GM12878 (cell line): ENCODE measurements at regions not wholly inside any gene's neighbourhood (a gene's known extent, or its start where the extent isn't known, plus 50 kb on each side); places are given as distances from the start of the nearest gene placed in this dataset.

Experiments
- ATAC-seq: fragments of 200-7000 bp; cut with Tn5 transposase; 3 replicates; pipeline ENCODE4 v1.9.1; 2020; ENCODE audit warnings: mild to moderate bottlenecking, moderate library complexity
- BruUV-seq: library from RNA; stranded (reverse); fragments of 400-500 nt; replicated peaks from 2 replicates; lab custom pipeline; 2021; lab: Mats Ljungman, UMichigan
- CTCF ChIA-PET: fragments of 300-600 bp; sonication (Branson Sonifier 250); formaldehyde crosslinking; extraction: SDS; loops from one replicate; lab custom pipeline; 2021; ENCODE audit warnings: inconsistent platforms; lab: Yijun Ruan, JAX
- POLR2A ChIA-PET: fragments of 350-600 bp; formaldehyde crosslinking; extraction: SDS; loops from one replicate; lab custom pipeline; 2021; ENCODE audit warnings: inconsistent platforms; lab: Charles Lee
- RAD21 ChIA-PET: fragments of 300-600 bp; sonication (Branson Sonifier 250); formaldehyde crosslinking; loops from one replicate; lab custom pipeline; 2023; ENCODE audit warnings: antibody characterized with exemption; ENCODE audit not compliant: unreplicated experiment; lab: Charles Lee
- SMC1A ChIA-PET: fragments of 300-600 bp; sonication (Branson Sonifier 250); formaldehyde crosslinking; loops from one replicate; lab custom pipeline; 2023; ENCODE audit not compliant: unreplicated experiment, uncharacterized antibody; lab: Charles Lee
- DNase-seq: peaks from one replicate; pipeline ENCODE4 v3.0.0-alpha.2; 2011; ENCODE audit warnings: low read depth, low spot score
- FAIRE-seq: peaks from 3 replicates; lab custom pipeline; 2011; peaks lifted over from hg19 to GRCh38; lab: Jason Lieb, UNC
- H2AFZ ChIP-seq: 2 replicates; pipeline ENCODE4 v1.6.0; 2011; ENCODE audit warnings: low read depth, low read length, control low read depth; ENCODE audit not compliant: control insufficient read depth
- H3K27ac ChIP-seq: 2 replicates; pipeline ENCODE4 v1.5.1; 2011; ENCODE audit warnings: control low read depth; ENCODE audit not compliant: control insufficient read depth, insufficient read depth
- H3K27me3 ChIP-seq, 2 experiments: replicated peaks in 1 of 2; 2 replicates each; pipeline versions ENCODE4 v1.6.0 to v1.6.1; 2011; ENCODE audit warnings: low read length in 1 of 2; ENCODE audit not compliant: control insufficient read depth in 2 of 2, insufficient read depth in 2 of 2
- H3K36me3 ChIP-seq, 2 experiments: 2 replicates each; pipeline ENCODE4 v1.5.1; 2011; ENCODE audit warnings: low read length in 1 of 2; ENCODE audit not compliant: control insufficient read depth in 2 of 2, insufficient read depth in 2 of 2
- H3K4me1 ChIP-seq: 2 replicates; pipeline ENCODE4 v1.6.1; 2011; ENCODE audit warnings: mild to moderate bottlenecking, low read length, moderate library complexity, mixed read lengths; ENCODE audit not compliant: control insufficient read depth, insufficient read depth
- H3K4me2 ChIP-seq: 2 replicates; pipeline ENCODE4 v1.6.0; 2011; ENCODE audit warnings: control low read depth; ENCODE audit not compliant: control insufficient read depth, insufficient read depth
- H3K4me3 ChIP-seq: fragments of 200-600 bp; sonication (generic); 2 replicates; pipeline ENCODE4 v1.5.1; 2016
- H3K79me2 ChIP-seq: 2 replicates; pipeline ENCODE4 v1.6.0; 2011; ENCODE audit warnings: low read length; ENCODE audit not compliant: control insufficient read depth, insufficient read depth
- H3K9ac ChIP-seq: 2 replicates; pipeline ENCODE4 v1.8.0; 2011; ENCODE audit warnings: low read length, control low read depth, mixed read lengths; ENCODE audit not compliant: control insufficient read depth, insufficient read depth
- H3K9me3 ChIP-seq: replicated peaks from 3 replicates; pipeline ENCODE4 v1.5.1; 2011; ENCODE audit warnings: mild to moderate bottlenecking, low read length; ENCODE audit not compliant: control insufficient read depth, insufficient read depth
- H4K20me1 ChIP-seq: 2 replicates; pipeline ENCODE4 v1.6.0; 2011; ENCODE audit not compliant: control insufficient read depth, insufficient read depth
- MEF2A ChIP-seq: IDR thresholded peaks from 2 replicates; pipeline ENCODE4 v1.6.1; 2011; ENCODE audit warnings: low read depth, mild to moderate bottlenecking, low read length, moderate library complexity; ENCODE audit not compliant: insufficient read depth
- MYB ChIP-seq: fragments of 150-350 bp; IDR thresholded peaks from 2 replicates; pipeline ENCODE4 v1.6.1; 2014; ENCODE audit warnings: mild to moderate bottlenecking, low read depth, low read length, borderline replicate concordance
- NFXL1 ChIP-seq: fragments of 450-650 bp; IDR thresholded peaks from 2 replicates; pipeline ENCODE4 v1.6.1; 2017; ENCODE audit warnings: antibody characterized with exemption, mild to moderate bottlenecking, borderline replicate concordance
- RAD21 ChIP-seq: IDR thresholded peaks from 2 replicates; pipeline ENCODE4 v1.6.1; 2011; ENCODE audit warnings: mild to moderate bottlenecking, low read depth, low read length, moderate library complexity; ENCODE audit not compliant: insufficient read depth
- RCOR1 ChIP-seq: conservative IDR thresholded peaks from 2 replicates; pipeline ENCODE4 v1.6.1; 2012; ENCODE audit warnings: low read depth, low read length, improper control_type of control experiment
- RELA ChIP-seq: fragments of 450-650 bp; IDR thresholded peaks from 2 replicates; pipeline ENCODE4 v1.8.0; 2014; ENCODE audit warnings: borderline replicate concordance; ENCODE audit not compliant: partially characterized antibody
- STAT1 ChIP-seq: fragments of 450-650 bp; conservative IDR thresholded peaks from 2 replicates; pipeline ENCODE4 v1.6.1; 2014; ENCODE audit warnings: antibody characterized with exemption, mild to moderate bottlenecking
- TCF12 ChIP-seq: IDR thresholded peaks from 2 replicates; pipeline ENCODE4 v1.6.1; 2011; ENCODE audit warnings: low read depth, mild to moderate bottlenecking, low read length
- TCF3 ChIP-seq: IDR thresholded peaks from 2 replicates; pipeline ENCODE4 v1.6.1; 2012; ENCODE audit warnings: low read depth, mild to moderate bottlenecking, low read length, borderline replicate concordance; ENCODE audit not compliant: insufficient read depth
- WGBS: methylation state at CpG from one replicate; pipeline ENCODE4 v1.1.6; 2016; ENCODE audit warnings: low lambda C conversion rate; ENCODE audit not compliant: insufficient replicate concordance, insufficient coverage; ENCODE audit errors: missing lambda C conversion rate; 5-methylcytosine and 5-hydroxymethylcytosine counted together
- in situ Hi-C: fragments of 300-500 bp; cut with MboI; formaldehyde crosslinking; loops from 9 replicates; pipeline ENCODE4 v1.14.3; 2018; ENCODE audit warnings: mixed read lengths
- intact Hi-C: fragments of 100-400 bp; cut with micrococcal nuclease; formaldehyde crosslinking; loops from one replicate; pipeline ENCODE4 v1.14.2; 2022; ENCODE audit not compliant: unreplicated experiment
- TF ChIP-seq, protein P1 (sequence below): fragments of 450-650 bp; IDR thresholded peaks from 2 replicates; pipeline ENCODE4 v1.6.1; 2017; ENCODE audit warnings: antibody characterized with exemption, mild to moderate bottlenecking, moderate library complexity
- TF ChIP-seq, protein P2 (sequence below): fragments of 450-650 bp; IDR thresholded peaks from 2 replicates; pipeline ENCODE4 v1.6.1; 2016; ENCODE audit warnings: mild to moderate bottlenecking
- TF ChIP-seq, protein P3 (sequence below): IDR thresholded peaks from 2 replicates; pipeline ENCODE4 v1.6.1; 2011; ENCODE audit warnings: low read depth, mild to moderate bottlenecking, low read length, moderate library complexity, borderline replicate concordance; ENCODE audit errors: extremely low read depth

DNA sequence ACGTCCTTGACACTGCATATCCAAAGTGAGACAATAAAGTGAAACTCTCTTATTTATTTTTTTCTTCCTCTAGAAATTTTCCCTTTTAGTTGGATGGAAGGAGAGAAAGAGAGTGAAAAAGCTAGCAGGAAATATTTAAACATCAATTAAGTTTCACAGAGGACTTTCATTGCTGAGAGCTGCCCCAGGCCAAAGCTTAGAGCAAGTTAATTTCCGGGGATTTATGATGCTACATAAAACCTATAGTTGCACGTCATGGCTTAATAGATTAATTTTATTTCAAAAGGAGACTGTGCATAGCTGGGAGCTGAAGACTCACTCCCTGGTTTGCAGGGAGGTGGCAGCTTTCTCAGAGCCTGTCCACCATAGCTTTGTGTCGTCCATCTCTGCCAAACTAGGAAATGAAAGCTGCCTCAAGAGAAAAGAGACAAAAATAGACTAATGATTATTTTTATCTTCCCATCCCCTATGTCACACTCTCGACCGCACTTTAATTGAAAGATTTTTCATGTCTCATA is 323.3 kb upstream of the RAB6C start:
- WGBS: 21% methylated on average over 6 of the region's 6 CpGs
- in situ Hi-C loops (no loop called here), intact Hi-C loops (no loop called here)
- CTCF ChIA-PET: no interaction called here
- ATAC-seq: no peak
- RAD21 ChIA-PET: no interaction called here
- no peaks in the 10 kb centered on the region for H4K20me1 ChIP-seq
- no peaks in the 10 kb centered on the region for H3K79me2 ChIP-seq
- SMC1A ChIA-PET: interaction anchor here (0.9 kb wide), 1 partner anchor 20 kb away, joined by 3 read pairs; no protein-coding TSS in a partner anchor
- no peak overlapping the region for H2AFZ ChIP-seq
- no peak for TF ChIP-seq TCF3
- no peak for TF ChIP-seq MEF2A
- no peak for TF ChIP-seq MYB
- TF ChIP-seq RAD21: no peak
- TF ChIP-seq TCF12: no peak
- TF ChIP-seq, protein P1, sequence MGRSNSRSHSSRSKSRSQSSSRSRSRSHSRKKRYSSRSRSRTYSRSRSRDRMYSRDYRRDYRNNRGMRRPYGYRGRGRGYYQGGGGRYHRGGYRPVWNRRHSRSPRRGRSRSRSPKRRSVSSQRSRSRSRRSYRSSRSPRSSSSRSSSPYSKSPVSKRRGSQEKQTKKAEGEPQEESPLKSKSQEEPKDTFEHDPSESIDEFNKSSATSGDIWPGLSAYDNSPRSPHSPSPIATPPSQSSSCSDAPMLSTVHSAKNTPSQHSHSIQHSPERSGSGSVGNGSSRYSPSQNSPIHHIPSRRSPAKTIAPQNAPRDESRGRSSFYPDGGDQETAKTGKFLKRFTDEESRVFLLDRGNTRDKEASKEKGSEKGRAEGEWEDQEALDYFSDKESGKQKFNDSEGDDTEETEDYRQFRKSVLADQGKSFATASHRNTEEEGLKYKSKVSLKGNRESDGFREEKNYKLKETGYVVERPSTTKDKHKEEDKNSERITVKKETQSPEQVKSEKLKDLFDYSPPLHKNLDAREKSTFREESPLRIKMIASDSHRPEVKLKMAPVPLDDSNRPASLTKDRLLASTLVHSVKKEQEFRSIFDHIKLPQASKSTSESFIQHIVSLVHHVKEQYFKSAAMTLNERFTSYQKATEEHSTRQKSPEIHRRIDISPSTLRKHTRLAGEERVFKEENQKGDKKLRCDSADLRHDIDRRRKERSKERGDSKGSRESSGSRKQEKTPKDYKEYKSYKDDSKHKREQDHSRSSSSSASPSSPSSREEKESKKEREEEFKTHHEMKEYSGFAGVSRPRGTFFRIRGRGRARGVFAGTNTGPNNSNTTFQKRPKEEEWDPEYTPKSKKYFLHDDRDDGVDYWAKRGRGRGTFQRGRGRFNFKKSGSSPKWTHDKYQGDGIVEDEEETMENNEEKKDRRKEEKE: no peak
- TF ChIP-seq, protein P2, sequence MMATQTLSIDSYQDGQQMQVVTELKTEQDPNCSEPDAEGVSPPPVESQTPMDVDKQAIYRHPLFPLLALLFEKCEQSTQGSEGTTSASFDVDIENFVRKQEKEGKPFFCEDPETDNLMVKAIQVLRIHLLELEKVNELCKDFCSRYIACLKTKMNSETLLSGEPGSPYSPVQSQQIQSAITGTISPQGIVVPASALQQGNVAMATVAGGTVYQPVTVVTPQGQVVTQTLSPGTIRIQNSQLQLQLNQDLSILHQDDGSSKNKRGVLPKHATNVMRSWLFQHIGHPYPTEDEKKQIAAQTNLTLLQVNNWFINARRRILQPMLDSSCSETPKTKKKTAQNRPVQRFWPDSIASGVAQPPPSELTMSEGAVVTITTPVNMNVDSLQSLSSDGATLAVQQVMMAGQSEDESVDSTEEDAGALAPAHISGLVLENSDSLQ: no peak
- TF ChIP-seq, protein P3, sequence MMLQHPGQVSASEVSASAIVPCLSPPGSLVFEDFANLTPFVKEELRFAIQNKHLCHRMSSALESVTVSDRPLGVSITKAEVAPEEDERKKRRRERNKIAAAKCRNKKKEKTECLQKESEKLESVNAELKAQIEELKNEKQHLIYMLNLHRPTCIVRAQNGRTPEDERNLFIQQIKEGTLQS: no peak
- no peak for TF ChIP-seq NFXL1
- TF ChIP-seq RELA: no peak
- TF ChIP-seq STAT1: no peak
- TF ChIP-seq RCOR1: no peak
- no peaks in the 10 kb centered on the region for H3K4me1 ChIP-seq
- POLR2A ChIA-PET: no interaction called here
- no peak for DNase-seq
- H3K9me3 ChIP-seq: no peaks in the 10 kb centered on the region; the same call in 2 of the 3 replicates
- no peaks in the 10 kb centered on the region for H3K27me3 ChIP-seq
- no peak for FAIRE-seq
- H3K4me3 ChIP-seq: no peak overlapping the region
- no peak overlapping the region for H3K9ac ChIP-seq
- H3K27ac ChIP-seq: no peak overlapping the region
- H3K36me3 ChIP-seq: no peaks in the 10 kb centered on the region
- BruUV-seq: no TSS peak
- H3K4me2 ChIP-seq: no peak overlapping the region
